NCI-H526 (cell line): ENCODE measurements at regions not wholly inside any gene's neighbourhood (a gene's known extent, or its start where the extent isn't known, plus 50 kb on each side); places are given as distances from the start of the nearest gene placed in this dataset.
A peak's percentile ranks its signal among the peaks of the same experiment; 100 is the strongest.
"Not testable (repeated sequence)": the region's sequence is repeated elsewhere in the genome, so short reads cannot be mapped to it uniquely, and the experiment has no call there.

Experiments used
- DNase-seq, 2 experiments: peaks; one replicate each; lab custom pipeline; 2025; lab: John Stamatoyannopoulos, UW

DNA sequence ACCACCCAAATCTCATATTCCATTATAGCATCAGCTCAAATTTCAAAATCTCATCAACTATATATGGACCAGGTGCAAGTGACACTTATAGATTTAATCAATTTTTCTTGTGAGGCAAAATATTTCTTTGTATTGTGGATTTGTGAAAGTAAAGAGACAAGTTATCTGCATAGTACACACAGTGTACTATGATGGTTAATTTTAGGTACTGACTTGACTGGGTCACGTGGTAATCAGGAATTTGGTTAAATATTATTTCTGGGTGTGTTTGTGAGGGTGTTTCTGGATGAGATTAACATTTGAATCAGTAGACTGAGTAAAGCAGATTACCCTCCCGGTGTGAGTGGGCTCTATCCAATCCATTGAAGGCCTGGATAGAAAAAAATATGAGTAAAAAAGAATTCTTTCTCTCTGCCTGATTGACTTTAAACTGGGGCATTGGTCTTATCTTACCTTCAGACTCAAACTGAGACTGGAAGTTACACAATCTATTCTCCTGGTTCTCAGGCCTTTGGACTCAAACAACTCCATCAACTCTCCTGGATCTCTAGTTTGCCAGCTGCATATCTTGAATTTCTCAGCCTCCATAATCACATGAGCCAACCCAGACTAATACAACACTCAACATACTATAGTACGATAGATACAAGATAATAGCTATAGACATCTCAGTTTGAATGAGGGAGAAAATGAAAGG, 799.9 kb downstream of the NAP1L3 start:
- not testable (repeated sequence) for DNase-seq

DNA sequence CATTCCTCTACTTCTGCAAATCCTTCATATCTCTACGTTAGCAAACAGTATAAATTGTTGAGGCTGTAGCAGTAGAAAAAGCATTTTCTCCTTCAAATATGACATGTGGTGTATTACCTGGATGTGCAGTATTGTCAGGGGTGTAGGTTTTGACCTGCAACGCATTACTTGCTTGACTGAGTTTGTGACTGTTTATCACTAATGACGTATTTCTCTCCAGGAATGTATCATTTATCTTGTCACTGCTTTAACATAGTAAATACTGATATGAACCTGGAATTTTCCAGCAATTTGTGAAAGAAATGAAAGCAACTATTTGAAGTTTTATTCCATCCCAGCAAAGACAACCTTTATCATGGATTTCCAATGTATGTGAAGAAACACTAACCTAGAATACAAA, 823.4 kb downstream of the NAP1L3 start:
- DNase-seq, result not testable (repeated sequence)

DNA sequence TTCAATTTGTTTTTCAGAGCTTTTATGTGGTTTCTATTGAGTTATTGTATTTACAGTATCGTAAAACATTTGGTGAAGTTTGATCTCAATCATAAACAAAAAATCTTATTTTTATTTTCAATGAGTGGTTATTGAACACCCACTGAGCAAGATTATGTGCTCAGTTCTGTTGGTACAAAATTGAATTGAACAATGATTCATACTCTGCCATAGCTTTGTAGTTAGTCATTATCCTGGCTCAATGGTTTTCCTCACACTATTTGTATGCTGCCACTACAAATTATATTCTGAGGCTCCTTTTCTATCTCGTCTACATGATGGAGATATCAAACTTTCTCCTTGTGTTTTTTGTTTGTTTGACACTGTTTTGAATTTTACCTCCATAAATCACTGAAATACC, 829.5 kb downstream of the NAP1L3 start:
- not testable (repeated sequence) for DNase-seq

DNA sequence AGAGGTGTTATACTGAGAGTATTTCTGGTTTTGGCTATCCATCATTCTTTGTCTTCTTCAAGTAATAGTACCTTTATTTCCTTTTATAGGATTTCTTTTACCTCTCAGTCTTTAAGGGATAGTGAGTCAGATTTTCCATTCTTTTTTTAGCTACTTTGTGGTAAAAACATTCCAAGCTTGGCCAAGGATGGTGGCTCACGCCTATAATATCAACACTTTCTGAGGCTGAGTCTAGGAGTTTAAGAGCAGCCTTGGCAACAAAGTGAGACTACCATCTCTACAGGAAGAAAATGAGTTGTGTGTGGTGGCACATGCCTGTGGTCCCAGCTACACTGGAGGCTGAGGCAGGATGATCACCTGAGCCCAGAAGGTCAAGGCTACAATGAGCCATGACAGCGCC, 840.6 kb downstream of the NAP1L3 start:
- not testable (repeated sequence) for DNase-seq

DNA sequence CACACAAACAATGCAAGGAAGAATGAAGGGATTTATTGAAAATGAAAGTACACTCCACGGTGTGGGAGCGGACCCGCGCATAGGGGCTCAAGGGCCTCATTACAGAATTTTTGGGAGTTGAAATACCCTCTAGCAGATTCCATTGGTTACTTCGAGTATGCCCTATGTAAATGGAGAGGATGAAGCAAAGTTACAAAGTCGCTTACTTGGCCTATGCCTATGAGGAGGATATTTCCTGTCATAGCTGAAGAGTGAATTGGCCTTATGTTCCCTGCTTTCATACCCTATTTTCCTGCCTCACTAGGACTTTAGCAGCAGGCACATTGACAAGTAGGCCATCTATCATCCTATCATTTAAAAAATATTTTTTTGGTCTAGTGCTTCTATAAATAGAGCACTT, 843.3 kb downstream of the NAP1L3 start:
- not testable (repeated sequence) for DNase-seq

DNA sequence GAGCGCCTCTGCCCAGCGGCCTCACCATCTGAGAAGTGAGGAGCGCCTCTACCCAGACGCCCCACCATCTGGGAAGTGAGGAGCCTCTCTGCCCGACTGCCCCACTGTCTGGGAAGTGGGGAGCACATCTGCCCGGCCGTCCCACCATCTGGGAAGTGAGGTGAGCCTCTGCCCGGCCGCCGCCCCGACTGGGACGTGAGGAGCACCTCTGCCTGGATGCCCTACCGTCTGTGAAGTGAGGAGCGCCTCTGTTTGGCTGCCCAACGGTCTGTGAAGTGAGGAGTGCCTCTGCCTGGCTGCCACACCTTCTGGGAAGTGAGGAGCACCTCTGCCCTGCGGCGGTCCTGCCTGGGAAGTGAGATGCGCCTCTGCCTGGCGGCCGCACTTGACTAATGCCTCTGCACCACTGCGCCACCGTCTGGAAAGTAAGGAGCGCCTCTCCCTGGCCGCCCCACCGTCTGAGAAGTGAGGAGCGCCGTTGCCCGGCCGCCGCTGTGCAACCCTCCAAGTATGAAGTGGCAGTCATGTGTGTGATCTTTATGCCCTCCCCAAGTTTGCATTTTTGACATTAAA, 851.7 kb downstream of the NAP1L3 start:
- DNase-seq, result not testable (repeated sequence)

DNA sequence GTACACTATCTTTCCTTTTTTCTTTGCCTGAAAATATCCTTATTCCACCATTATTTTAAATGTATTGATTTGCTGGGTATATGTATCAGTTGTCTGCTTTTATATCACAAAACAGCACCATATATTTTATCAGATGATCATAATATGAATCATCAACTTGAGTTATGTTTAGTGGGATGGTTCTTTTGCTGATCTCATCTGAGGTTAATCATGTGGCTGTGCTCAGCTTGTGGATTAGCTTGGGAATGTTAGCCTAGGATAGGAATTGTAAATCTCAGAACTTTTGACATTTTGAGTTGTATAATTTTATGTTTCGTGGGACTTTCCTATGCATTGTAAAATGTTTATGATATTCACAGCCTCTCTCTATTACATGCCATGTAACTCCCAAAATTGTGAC, 881.3 kb downstream of the NAP1L3 start:
- DNase-seq, result not testable (repeated sequence)

DNA sequence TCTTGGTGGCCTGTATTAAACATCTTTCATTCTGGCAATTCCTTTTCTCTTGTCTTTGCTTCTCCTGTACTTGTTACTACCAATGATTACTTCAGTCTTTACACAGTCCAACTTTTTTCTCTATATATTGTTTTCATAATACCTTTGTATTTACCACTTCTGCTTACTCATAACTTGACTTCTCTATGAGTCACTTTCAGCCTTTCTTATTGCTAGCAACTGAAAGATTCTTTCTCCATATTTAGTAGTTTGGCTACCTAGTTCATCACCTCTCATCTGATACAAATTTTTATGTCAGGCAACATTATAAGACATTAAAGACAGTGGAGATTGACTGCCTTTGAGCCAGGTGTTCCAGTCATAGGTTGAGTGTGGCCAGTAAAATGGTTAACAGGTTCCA, 893.3 kb downstream of the NAP1L3 start:
- DNase-seq, result not testable (repeated sequence)

DNA sequence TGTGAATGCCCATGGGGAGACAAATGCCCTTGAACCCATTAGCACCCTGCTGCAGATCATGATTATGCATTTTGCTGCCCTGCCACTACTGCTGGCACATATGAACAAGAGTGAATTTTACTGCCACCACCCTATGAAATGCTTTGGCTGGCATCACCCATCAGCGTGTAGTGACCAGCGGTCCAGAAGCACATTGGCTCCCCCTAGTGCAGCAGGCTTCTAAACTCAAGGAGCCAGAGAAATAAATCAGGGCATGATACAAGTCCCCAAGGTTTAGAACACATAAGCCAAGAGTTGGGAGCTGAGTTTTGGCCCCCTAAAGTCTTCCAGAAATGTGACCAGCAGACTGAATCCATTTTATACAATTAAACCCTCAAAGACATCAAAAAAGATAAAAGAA, 899.4 kb downstream of the NAP1L3 start:
- peak in 1 of 2 experiments; percentile 26 for DNase-seq

DNA sequence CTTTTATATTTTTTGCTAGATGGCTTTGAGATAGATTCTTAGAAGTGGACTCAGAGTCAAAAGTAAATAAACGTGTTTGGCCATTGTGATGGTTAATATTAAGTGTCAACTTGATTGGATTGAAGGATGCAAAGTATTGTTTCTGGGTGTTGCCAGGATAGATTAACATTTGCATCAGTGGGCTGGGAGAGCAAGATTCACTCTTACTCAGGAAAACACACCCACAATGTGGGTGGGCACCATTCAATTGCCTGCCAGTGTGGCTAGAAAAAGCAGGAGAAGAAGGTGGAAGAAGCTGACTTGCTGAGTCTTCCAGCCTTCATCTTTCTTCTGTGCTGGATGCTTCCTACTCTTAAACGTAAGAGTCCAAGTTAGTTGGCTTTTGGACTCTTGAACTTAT, 912.4 kb downstream of the NAP1L3 start:
- not testable (repeated sequence) for DNase-seq
